ENCODE measurements at regions not wholly inside any gene's neighbourhood (a gene's known extent, or its start where the extent isn't known, plus 50 kb on each side); places are given as distances from the start of the nearest gene placed in this dataset.

GRCh38 chr2:67733517-67733916 lies 329.3 kb downstream of the C1D start:
- Histone ChIP-seq H3K4me3 (ENCODE audit: low read length) (no peak overlapping the region), H3K27me3 (ENCODE audit: insufficient read depth, low read depth, low read length) (no peaks in the 10 kb centered on the region), H4K20me1 (ENCODE audit: insufficient read depth) (no peaks in the 10 kb centered on the region), H3K9me2 (ENCODE audit: insufficient read depth, low read length) (no peaks in the 10 kb centered on the region), H3K4me2 (ENCODE audit: low read length) (no peak overlapping the region), H3K79me2 (replicated peaks; ENCODE audit: insufficient read depth, low read length) (no peaks in the 10 kb centered on the region), H3K27ac (ENCODE audit: low read length) (no peak overlapping the region), H3K9ac (ENCODE audit: low read length) (no peak overlapping the region), H3K9me3 (ENCODE audit: low read length) (no peaks in the 10 kb centered on the region), H2AFZ (ENCODE audit: low read depth, low read length) (no peak overlapping the region), H3F3A (ENCODE audit: insufficient read depth, low read length, poor library complexity, severe bottlenecking) (no peaks in the 10 kb centered on the region), H3K36me3 (ENCODE audit: insufficient read depth, low read length) (no peaks in the 10 kb centered on the region)
- TF ChIP-seq SMC3 (conservative IDR thresholded peaks at IDR 0.05; ENCODE audit: poor library complexity) = no peak
- TF ChIP-seq RAD21 (conservative IDR thresholded peaks at IDR 0.05) = no peak
- no peak for TF ChIP-seq POLR2AphosphoS5 (IDR thresholded peaks at IDR 0.05)
- no peak for TF ChIP-seq EZH2 (IDR thresholded peaks at IDR 0.05; ENCODE audit: borderline replicate concordance, insufficient read depth, low read length, poor library complexity, severe bottlenecking)
- TF ChIP-seq REST (IDR thresholded peaks at IDR 0.05; ENCODE audit: borderline replicate concordance) = no peak
- no peak for TF ChIP-seq TAF1 (IDR thresholded peaks at IDR 0.05; ENCODE audit: low read depth)
- TF ChIP-seq CTCF (IDR thresholded peaks at IDR 0.05; ENCODE audit: poor library complexity, severe bottlenecking) = no peak
- TF ChIP-seq EP300 (conservative IDR thresholded peaks at IDR 0.05; ENCODE audit: poor library complexity, severe bottlenecking) = no peak
- TF ChIP-seq MXI1 (conservative IDR thresholded peaks at IDR 0.05; ENCODE audit: poor library complexity, severe bottlenecking) = no peak

GRCh38 chr2:67752199-67752598 lies 310.6 kb downstream of the C1D start:
- Histone ChIP-seq H3K27me3 (ENCODE audit: insufficient read depth, low read depth, low read length) (no peaks in the 10 kb centered on the region), H3K9ac (ENCODE audit: low read length) (no peak overlapping the region), H3K9me3 (ENCODE audit: low read length) (no peaks in the 10 kb centered on the region), H3K27ac (ENCODE audit: low read length) (no peak overlapping the region), H4K20me1 (ENCODE audit: insufficient read depth) (no peaks in the 10 kb centered on the region), H3K4me2 (ENCODE audit: low read length) (no peak overlapping the region), H3K36me3 (ENCODE audit: insufficient read depth, low read length) (no peaks in the 10 kb centered on the region), H2AFZ (ENCODE audit: low read depth, low read length) (no peak overlapping the region), H3K9me2 (ENCODE audit: insufficient read depth, low read length) (no peaks in the 10 kb centered on the region), H3F3A (ENCODE audit: insufficient read depth, low read length, poor library complexity, severe bottlenecking) (no peaks in the 10 kb centered on the region), H3K79me2 (replicated peaks; ENCODE audit: insufficient read depth, low read length) (no peaks in the 10 kb centered on the region), H3K4me3 (ENCODE audit: low read length) (no peak overlapping the region)
- TF ChIP-seq EP300 (conservative IDR thresholded peaks at IDR 0.05; ENCODE audit: poor library complexity, severe bottlenecking) = no peak
- no peak for TF ChIP-seq RAD21 (conservative IDR thresholded peaks at IDR 0.05)
- no peak for TF ChIP-seq MXI1 (conservative IDR thresholded peaks at IDR 0.05; ENCODE audit: poor library complexity, severe bottlenecking)
- TF ChIP-seq SMC3 (conservative IDR thresholded peaks at IDR 0.05; ENCODE audit: poor library complexity) = no peak
- TF ChIP-seq REST (IDR thresholded peaks at IDR 0.05; ENCODE audit: borderline replicate concordance) = no peak
- no peak for TF ChIP-seq CTCF (IDR thresholded peaks at IDR 0.05; ENCODE audit: poor library complexity, severe bottlenecking)
- no peak for TF ChIP-seq TAF1 (IDR thresholded peaks at IDR 0.05; ENCODE audit: low read depth)
- no peak for TF ChIP-seq EZH2 (IDR thresholded peaks at IDR 0.05; ENCODE audit: borderline replicate concordance, insufficient read depth, low read length, poor library complexity, severe bottlenecking)
- no peak for TF ChIP-seq POLR2AphosphoS5 (IDR thresholded peaks at IDR 0.05)

Measured in neural cell (in vitro differentiated cells).